C4-2B (cell line): ENCODE measurements at regions not wholly inside any gene's neighbourhood (a gene's known extent, or its start where the extent isn't known, plus 50 kb on each side); places are given as distances from the start of the nearest gene placed in this dataset.

ENCODE experiments used
- ZFX ChIP-seq: fragments of 450-650 bp; IDR thresholded peaks from 2 replicates; pipeline ENCODE4 v1.6.1; 2017
- TF ChIP-seq, protein P1 (sequence below): fragments of 450-650 bp; conservative IDR thresholded peaks from 2 replicates; pipeline ENCODE4 v1.5.1; 2017; ENCODE audit warnings: mild to moderate bottlenecking

DNA sequence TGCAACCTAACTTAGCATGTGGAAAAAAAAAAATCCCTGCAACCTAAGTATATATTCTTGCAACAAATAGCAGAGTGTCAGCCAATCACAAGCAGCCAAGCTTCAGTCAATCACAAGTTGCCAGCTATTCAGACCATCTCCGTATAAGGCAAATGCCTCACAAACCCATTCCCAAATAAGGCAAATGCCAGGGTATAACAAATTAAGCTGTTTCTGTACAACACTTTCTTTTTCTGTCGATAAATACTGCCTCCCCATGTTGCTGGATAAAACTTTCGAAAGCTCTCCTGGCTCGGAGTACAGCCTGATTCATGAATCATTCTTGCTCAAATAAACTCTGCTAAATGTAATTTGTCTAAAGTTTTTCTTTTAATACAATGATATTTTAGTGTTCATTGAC, 460.7 kb upstream of the SMIM31 start:
- TF ChIP-seq, protein P1, sequence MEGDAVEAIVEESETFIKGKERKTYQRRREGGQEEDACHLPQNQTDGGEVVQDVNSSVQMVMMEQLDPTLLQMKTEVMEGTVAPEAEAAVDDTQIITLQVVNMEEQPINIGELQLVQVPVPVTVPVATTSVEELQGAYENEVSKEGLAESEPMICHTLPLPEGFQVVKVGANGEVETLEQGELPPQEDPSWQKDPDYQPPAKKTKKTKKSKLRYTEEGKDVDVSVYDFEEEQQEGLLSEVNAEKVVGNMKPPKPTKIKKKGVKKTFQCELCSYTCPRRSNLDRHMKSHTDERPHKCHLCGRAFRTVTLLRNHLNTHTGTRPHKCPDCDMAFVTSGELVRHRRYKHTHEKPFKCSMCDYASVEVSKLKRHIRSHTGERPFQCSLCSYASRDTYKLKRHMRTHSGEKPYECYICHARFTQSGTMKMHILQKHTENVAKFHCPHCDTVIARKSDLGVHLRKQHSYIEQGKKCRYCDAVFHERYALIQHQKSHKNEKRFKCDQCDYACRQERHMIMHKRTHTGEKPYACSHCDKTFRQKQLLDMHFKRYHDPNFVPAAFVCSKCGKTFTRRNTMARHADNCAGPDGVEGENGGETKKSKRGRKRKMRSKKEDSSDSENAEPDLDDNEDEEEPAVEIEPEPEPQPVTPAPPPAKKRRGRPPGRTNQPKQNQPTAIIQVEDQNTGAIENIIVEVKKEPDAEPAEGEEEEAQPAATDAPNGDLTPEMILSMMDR = no peak
- no peak for TF ChIP-seq ZFX
